DMS153 treated with DMSO at 0.1 percent for 48 hours (cell line): ENCODE measurements at regions not wholly inside any gene's neighbourhood (a gene's known extent, or its start where the extent isn't known, plus 50 kb on each side); places are given as distances from the start of the nearest gene placed in this dataset.

ENCODE experiments used
- DNase-seq: peaks from one replicate; lab custom pipeline; 2025; ENCODE audit not compliant: unreplicated experiment; lab: John Stamatoyannopoulos, UW

- no peak for DNase-seq
Observed at GRCh38 chr5:68447136-68447929, 231.8 kb downstream of the PIK3R1 start.

GRCh38 chr5:68449380-68449779, 233.8 kb downstream of the PIK3R1 start:
- DNase-seq = no peak

- no peak for DNase-seq
Observed at GRCh38 chr5:68450245-68450852, 234.8 kb downstream of the PIK3R1 start.

GRCh38 chr5:68452286-68452685, 236.7 kb downstream of the PIK3R1 start:
- no peak for DNase-seq

GRCh38 chr5:68454172-68454571, 238.6 kb downstream of the PIK3R1 start:
- DNase-seq = no peak

GRCh38 chr5:68454766-68455165, 239.2 kb downstream of the PIK3R1 start:
- no peak for DNase-seq

GRCh38 chr5:68455216-68455615, 239.7 kb downstream of the PIK3R1 start:
- no peak for DNase-seq

- DNase-seq = no peak
Observed at GRCh38 chr5:68456756-68457217, 241.2 kb downstream of the PIK3R1 start.

GRCh38 chr5:68457285-68457684, 241.7 kb downstream of the PIK3R1 start:
- DNase-seq = no peak

GRCh38 chr5:68458416-68459021, 243.0 kb downstream of the PIK3R1 start:
- no peak for DNase-seq

- peak; percentile 30 for DNase-seq
Observed at GRCh38 chr5:68459093-68459809, 243.7 kb downstream of the PIK3R1 start.

GRCh38 chr5:68459810-68460139, 244.2 kb downstream of the PIK3R1 start:
- DNase-seq = no peak

GRCh38 chr5:68460147-68460798, 244.7 kb downstream of the PIK3R1 start:
- no peak for DNase-seq

- no peak for DNase-seq
Observed at GRCh38 chr5:68463606-68464005, 248.1 kb downstream of the PIK3R1 start.

- DNase-seq = no peak
Observed at GRCh38 chr5:68464424-68464823, 248.9 kb downstream of the PIK3R1 start.

GRCh38 chr5:68465133-68465532, 249.6 kb downstream of the PIK3R1 start:
- DNase-seq = no peak

GRCh38 chr5:68465934-68466551, 250.5 kb downstream of the PIK3R1 start:
- no peak for DNase-seq

- DNase-seq = no peak
Observed at GRCh38 chr5:68467208-68467607, 251.7 kb downstream of the PIK3R1 start.

- DNase-seq = no peak
Observed at GRCh38 chr5:68467794-68468193, 252.2 kb downstream of the PIK3R1 start.

GRCh38 chr5:68468322-68468721, 252.8 kb downstream of the PIK3R1 start:
- DNase-seq = no peak
